ENCODE measurements at regions not wholly inside any gene's neighbourhood (a gene's known extent, or its start where the extent isn't known, plus 50 kb on each side); places are given as distances from the start of the nearest gene placed in this dataset.

- TF ChIP-seq EGR1 (conservative IDR thresholded peaks at IDR 0.05) (no peak), NFATC3 (IDR thresholded peaks at IDR 0.05) (no peak), CTCF (IDR thresholded peaks at IDR 0.05 in 2 of 3, conservative IDR thresholded peaks at IDR 0.05 in 1 of 3; ENCODE audit: insufficient read depth in 2 of 3, low read depth in 1 of 3, low read length in 3 of 3) (no peak), KLF16 (IDR thresholded peaks at IDR 0.05) (no peak)
Measured at GRCh38 chr17:77593081-77593480, 365.4 kb upstream of the TNRC6C start.
